NCI-H187 treated with DMSO at 0.1 percent for 48 hours (cell line): ENCODE measurements at regions not wholly inside any gene's neighbourhood (a gene's known extent, or its start where the extent isn't known, plus 50 kb on each side); places are given as distances from the start of the nearest gene placed in this dataset.

Experiments used
- DNase-seq: peaks from one replicate; lab custom pipeline; 2025; lab: John Stamatoyannopoulos, UW

DNA sequence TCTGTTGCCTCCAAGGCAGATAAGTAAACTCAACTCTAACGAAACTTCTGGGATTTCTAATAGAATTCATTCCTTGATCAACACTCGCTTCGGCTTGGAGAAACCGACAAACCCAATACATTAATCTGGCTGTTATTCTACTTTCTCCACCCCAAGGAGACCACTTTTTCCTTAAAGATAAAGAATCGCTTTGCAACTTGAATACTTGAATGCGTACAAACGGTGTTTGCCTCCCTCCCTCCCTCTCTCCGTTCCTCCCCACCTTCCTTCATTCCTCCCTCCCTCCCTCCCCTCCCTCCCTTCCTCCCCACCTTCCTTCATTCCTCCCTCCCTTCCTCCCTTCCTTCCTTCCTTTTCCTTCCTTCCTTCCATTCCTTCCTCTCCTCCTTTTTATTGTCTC lies 432.6 kb downstream of the HAPSTR1 start:
- DNase-seq = no peak

DNA sequence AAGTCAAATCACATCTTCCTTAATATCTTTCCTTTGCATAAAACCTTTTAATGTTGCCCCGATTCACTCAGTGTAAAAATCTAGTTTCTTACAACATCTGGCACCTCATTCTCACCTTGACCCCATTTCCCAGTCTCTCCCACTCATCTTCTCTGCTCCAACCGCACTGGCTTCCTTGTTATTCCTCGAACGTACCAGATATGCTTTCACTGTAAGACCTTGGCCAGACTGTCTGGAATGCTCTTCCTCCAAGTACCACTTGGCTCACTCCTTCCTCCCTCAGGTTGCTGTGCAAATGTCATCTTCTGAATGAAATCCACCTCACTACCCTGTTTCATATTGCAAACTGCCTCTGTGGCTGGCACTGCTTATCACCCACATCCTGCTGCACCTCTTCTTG lies 433.6 kb downstream of the HAPSTR1 start:
- no peak for DNase-seq

- DNase-seq = no peak
Measured at GRCh38 chr16:9526791-9527190, 435.3 kb downstream of the HAPSTR1 start.

DNA sequence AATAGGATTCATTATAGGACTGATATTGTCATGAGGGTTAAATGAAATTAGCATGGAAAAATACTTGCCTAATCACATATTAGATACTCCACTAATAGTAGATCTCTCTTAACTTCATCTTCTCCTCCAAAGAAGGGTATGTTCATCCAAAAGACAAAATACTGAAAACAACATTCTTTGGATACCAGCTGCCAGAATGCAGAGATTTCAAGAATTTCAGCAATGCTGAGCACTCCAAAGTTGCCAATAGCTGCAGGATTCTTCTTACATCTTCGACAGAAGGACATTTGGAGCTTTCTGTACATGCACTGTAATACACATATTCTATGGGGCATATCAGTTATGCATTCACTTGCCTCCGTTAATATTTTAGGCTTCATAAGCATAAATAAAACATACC lies 436.5 kb downstream of the HAPSTR1 start:
- DNase-seq = no peak

- no peak for DNase-seq
Measured at GRCh38 chr16:9528511-9529079, 437.2 kb downstream of the HAPSTR1 start.

DNA sequence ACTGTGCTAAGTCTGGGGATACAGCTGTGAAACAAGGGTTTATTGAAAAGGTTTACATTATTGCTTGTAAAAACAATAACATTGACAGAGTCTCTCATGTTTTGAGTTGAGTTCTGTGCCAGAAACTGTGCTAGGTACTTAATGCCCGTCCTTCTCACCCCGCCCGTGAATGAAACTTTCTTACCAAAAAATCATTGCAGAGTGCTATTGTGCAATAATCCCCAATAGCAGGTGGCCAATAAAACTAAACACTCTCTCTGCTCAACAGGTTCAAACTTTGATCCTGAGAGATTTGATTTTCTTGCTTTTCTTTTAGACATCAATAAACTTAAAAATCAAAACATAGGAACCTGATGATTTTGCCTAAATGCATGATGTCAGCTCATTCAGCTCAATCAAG lies 441.6 kb downstream of the HAPSTR1 start:
- DNase-seq = no peak

GRCh38 chr16:9534759-9535158 lies 443.3 kb downstream of the HAPSTR1 start:
- DNase-seq = no peak

- DNase-seq = no peak
Measured at GRCh38 chr16:9536905-9537304, 445.5 kb downstream of the HAPSTR1 start.

GRCh38 chr16:9539346-9539745 lies 447.9 kb downstream of the HAPSTR1 start:
- DNase-seq = no peak

- no peak for DNase-seq
Measured at GRCh38 chr16:9541723-9542122, 450.3 kb downstream of the HAPSTR1 start.

- DNase-seq = no peak
Measured at GRCh38 chr16:9542165-9542755, 450.8 kb downstream of the HAPSTR1 start.

DNA sequence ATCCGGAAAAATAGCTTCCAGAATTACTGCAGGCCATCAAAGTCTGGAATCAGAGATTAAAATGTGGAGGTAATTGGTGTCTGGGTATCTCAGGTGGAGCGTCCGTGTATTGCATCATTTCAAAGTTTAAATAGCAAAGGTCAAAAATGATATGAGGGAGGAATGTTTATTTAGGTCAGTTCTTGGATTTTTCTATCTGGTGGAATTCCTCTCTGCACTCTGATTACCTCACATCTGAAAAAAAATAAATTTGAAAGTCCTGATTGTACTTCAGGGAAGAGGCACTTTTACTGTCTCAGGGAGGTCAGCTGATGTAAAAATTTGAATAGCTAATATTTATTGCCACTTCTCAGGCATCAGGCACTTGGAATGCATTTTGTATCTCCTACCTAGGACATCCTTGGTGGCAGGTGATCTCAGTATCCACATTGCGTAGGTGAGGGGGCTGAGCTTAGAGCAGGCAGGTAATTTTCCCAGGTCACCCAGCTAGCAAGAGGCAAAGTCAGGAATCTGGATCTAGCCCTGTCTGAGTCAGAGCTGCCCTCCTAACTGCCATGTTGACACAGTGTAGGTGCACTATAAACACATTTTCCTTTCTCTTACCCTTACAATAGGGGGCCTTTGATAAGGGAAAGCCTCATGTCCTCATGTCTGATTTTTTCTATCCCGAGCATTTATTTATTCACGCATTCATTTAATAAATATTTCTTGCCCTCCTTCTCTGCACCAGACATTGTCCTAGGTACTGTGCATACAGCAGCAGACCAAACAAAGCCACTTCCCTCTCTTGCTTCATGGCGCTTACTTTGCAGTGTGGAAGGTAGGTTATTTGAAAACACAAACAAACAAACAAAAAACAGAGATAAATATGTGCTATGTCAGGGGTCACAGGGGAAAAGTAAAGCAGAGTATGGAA lies 454.3 kb downstream of the HAPSTR1 start:
- DNase-seq = no peak

- no peak for DNase-seq
Measured at GRCh38 chr16:9546438-9546786, 455.0 kb downstream of the HAPSTR1 start.

DNA sequence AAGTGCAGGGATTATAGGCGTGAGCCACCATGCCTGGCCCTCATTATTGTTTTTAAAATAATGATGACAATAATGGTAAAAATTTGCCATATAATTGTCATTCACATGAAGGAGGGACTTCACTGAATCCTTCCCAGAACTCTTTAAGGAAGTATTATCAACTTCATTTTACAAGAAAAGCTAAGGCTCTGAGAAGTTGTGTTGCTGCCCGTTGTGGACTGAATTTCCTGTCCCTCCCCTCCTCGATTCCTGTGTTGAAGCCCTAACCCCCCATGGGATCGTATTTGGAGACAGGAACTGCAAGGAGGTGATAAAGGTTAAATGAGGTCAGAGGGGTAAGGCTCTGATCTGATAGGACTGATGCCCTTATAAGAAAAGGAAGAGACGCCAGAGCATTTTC lies 458.0 kb downstream of the HAPSTR1 start:
- DNase-seq = no peak

DNA sequence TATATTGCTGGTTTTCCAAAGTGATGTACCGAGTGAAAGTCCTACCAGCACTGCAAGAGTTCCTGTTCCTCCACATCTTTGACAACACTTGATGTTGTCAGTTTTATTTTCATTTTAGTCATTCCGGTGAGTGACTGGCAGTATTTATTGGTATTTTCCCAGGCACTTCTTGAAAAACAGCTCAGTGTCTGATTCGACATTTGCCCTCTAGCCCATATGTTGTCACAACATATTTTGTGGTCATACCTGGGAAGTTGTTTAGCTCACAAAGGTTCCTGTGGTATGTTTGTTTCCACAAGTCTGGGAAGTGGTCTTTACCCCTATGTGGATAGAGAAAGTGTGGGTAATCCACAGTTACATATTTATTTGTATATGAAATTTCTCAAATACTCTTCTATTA lies 463.6 kb downstream of the HAPSTR1 start:
- no peak for DNase-seq

- DNase-seq = no peak
Measured at GRCh38 chr16:9556949-9557665, 465.7 kb downstream of the HAPSTR1 start.

- DNase-seq = no peak
Measured at GRCh38 chr16:9557713-9558112, 466.3 kb downstream of the HAPSTR1 start.

GRCh38 chr16:9566099-9566498 lies 474.7 kb downstream of the HAPSTR1 start:
- DNase-seq = no peak

GRCh38 chr16:9567666-9568065 lies 476.2 kb downstream of the HAPSTR1 start:
- peak; percentile 77 for DNase-seq

DNA sequence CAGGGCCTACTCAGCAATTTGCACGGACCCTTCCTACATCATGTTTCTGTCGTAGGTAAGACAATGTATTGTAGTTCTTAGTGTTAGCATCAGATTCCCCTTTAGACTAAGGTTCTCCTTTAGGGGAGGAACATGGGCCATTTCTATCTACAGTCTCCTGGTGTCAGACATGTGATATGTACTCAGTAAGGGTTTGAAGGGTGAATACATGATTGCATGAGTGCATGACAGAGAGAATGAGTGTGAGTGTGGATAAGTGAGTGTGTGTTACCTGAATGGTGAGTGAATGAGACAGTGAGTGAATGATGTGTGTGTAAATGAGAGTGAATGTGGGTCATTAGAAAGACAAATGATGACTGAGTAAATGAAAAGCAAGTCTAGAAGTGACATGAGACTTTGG lies 476.8 kb downstream of the HAPSTR1 start:
- no peak for DNase-seq

DNA sequence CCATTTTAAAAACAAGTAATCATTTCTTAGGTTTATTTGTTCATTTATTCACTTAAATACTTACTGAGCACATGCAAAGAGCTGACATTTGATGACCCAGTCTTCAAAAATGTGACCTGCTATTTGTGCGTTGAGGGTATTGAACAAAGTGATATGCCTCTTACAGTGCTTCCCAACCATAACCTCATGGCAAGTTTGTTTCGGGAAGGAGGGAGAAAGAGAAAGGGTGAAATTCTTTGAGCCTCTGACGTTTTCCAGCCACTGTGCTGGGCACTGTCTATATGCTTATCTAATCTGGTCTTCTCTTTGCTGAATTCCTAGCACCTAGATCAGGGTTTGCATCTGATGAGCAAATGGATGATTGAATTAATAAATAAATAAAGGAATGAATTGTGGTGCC lies 479.1 kb downstream of the HAPSTR1 start:
- no peak for DNase-seq

DNA sequence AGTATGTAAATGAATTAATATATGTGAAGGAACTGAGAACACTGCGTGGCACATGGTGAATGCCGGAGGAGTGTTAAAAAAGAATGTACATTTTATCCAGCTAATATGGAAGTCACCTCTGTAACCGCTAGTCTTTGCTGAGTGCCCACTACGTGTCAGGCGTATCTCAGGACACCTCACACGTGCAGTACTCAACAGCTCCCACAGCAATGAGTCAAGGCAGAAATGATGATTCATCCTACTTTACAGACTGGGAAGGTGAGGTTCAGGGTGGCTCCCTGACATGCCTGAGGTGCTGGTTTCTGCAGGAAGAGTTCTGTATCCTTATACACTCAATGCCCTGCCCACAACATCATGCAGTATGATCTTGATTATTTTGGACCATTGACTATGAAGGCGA lies 487.0 kb downstream of the HAPSTR1 start:
- DNase-seq = no peak

DNA sequence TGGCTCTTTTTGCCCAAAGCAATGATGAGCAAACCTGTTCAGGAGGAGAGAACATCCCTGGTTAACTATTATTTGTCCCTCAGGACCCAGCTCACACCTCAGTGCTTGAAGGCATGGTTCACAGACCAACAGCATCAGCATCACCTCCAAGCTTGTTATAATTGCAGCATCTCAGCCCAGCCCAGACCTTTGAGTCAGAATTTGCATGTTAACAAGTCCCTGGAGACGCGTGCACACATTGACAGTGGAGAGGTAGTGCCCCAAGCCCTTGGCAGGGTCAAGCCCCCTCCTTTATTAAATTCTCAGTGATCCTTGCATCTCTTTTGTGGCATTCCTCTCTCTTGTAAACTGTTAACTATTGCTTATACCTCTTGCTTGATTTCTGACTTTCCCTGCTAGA lies 488.6 kb downstream of the HAPSTR1 start:
- DNase-seq = no peak
